HepG2 (cell line): ENCODE measurements at regions not wholly inside any gene's neighbourhood (a gene's known extent, or its start where the extent isn't known, plus 50 kb on each side); places are given as distances from the start of the nearest gene placed in this dataset.

Experiments used
- ATAC-seq: fragments of 200-7000 bp; cut with Tn5 transposase; 3 replicates; pipeline ENCODE4 v1.9.1; 2020; ENCODE audit warnings: mild to moderate bottlenecking, moderate library complexity
- BruUV-seq: library from RNA; stranded (reverse); fragments of 400-500 nt; replicated peaks from 2 replicates; lab custom pipeline; 2021; lab: Mats Ljungman, UMichigan
- CTCF ChIA-PET: fragments of 300-600 bp; formaldehyde crosslinking; extraction: SDS; loops from one replicate; lab custom pipeline; 2021; ENCODE audit warnings: low total read pairs, inconsistent platforms, low intra/inter-chr PET ratio; lab: Yijun Ruan, JAX
- POLR2A ChIA-PET: fragments of 350-600 bp; sonication (Branson Sonifier 250); formaldehyde crosslinking; loops from one replicate; lab custom pipeline; 2020; ENCODE audit warnings: antibody characterized with exemption, inconsistent platforms; lab: Yijun Ruan, JAX
- DNase-seq: peaks from one replicate; pipeline ENCODE4 v3.0.0-alpha.2; 2015; ENCODE audit warnings: low spot score
- FAIRE-seq: peaks from 3 replicates; lab custom pipeline; 2011; peaks lifted over from hg19 to GRCh38; lab: Jason Lieb, UNC
- H2AFZ ChIP-seq: one replicate; pipeline ENCODE4 v1.6.1; 2011; ENCODE audit warnings: low read length, inconsistent platforms
- H3K27ac ChIP-seq: fragments of 300-600 bp; 3 replicates; pipeline ENCODE4 v1.8.0; 2011; ENCODE audit warnings: mixed run types, mild to moderate bottlenecking, mixed read lengths, low read length, inconsistent platforms; ENCODE audit not compliant: insufficient read depth; ENCODE audit errors: extremely low read length
- H3K27me3 ChIP-seq, 2 experiments: fragments of 200-600 bp in 1 of 2; 2 replicates in 1 of 2; 3 replicates in 1 of 2; pipeline versions ENCODE4 v1.6.0 to v1.8.0; 2011; ENCODE audit warnings: low read length in 2 of 2, mild to moderate bottlenecking in 2 of 2, moderate library complexity in 2 of 2, inconsistent platforms in 1 of 2; ENCODE audit not compliant: insufficient read depth in 2 of 2, control insufficient read depth in 1 of 2
- H3K36me3 ChIP-seq, 2 experiments: fragments of 200-600 bp in 1 of 2; replicated peaks in 1 of 2; 2 replicates in 1 of 2; 3 replicates in 1 of 2; pipeline versions ENCODE4 v1.5.1 to v1.8.0; 2011; ENCODE audit warnings: low read length in 2 of 2, inconsistent platforms in 1 of 2; ENCODE audit not compliant: insufficient read depth in 2 of 2, control insufficient read depth in 1 of 2
- H3K4me1 ChIP-seq: 2 replicates; pipeline ENCODE4 v1.5.1; 2012; ENCODE audit warnings: low read length, inconsistent platforms; ENCODE audit not compliant: insufficient read depth
- H3K4me2 ChIP-seq: 2 replicates; pipeline ENCODE4 v1.6.0; 2011; ENCODE audit warnings: low read depth, low read length, inconsistent platforms
- H3K4me3 ChIP-seq, 3 experiments: fragments of 200-600 bp in 1 of 3; sonication (generic), shearing (Covaris generic) in 1 of 3; replicated peaks in 1 of 3; 2 replicates each; pipeline ENCODE4 v1.5.1; 2011 to 2016; ENCODE audit warnings: low read length in 3 of 3, inconsistent platforms in 2 of 3, low read depth in 2 of 3, mild to moderate bottlenecking in 2 of 3, control low read depth in 1 of 3, mixed read lengths in 1 of 3; ENCODE audit not compliant: insufficient read depth in 1 of 3
- H3K79me2 ChIP-seq: one replicate; pipeline ENCODE4 v1.6.1; 2011; ENCODE audit warnings: low read length, inconsistent platforms; ENCODE audit not compliant: insufficient read depth
- H3K9ac ChIP-seq: 2 replicates; pipeline ENCODE4 v1.6.0; 2011; ENCODE audit warnings: mild to moderate bottlenecking, low read depth, low read length, inconsistent platforms; ENCODE audit not compliant: insufficient read depth
- H3K9me3 ChIP-seq: 2 replicates; pipeline ENCODE4 v1.5.1; 2012; ENCODE audit warnings: mild to moderate bottlenecking, low read length
- H4K20me1 ChIP-seq: 2 replicates; pipeline ENCODE4 v1.6.0; 2011; ENCODE audit warnings: inconsistent platforms, mild to moderate bottlenecking, low read length, moderate library complexity; ENCODE audit not compliant: insufficient read depth
- PTBP1 ChIP-seq: fragments of 200-400 bp; formaldehyde crosslinking; IDR thresholded peaks from 2 replicates; pipeline ENCODE4 v1.6.1; 2018; ENCODE audit warnings: low read length, low read depth; ENCODE audit not compliant: poor library complexity, severe bottlenecking
- RFXAP ChIP-seq: sonication (generic); formaldehyde crosslinking; IDR thresholded peaks from 2 replicates; pipeline ENCODE4 v1.4.0; 2020; ENCODE audit warnings: missing genetic modification reagents, borderline replicate concordance
- STAG1 ChIP-seq: sonication (generic); formaldehyde crosslinking; IDR thresholded peaks from 2 replicates; pipeline ENCODE4 v1.4.0; 2020; ENCODE audit warnings: missing genetic modification reagents
- ZNF850 ChIP-seq: sonication (generic); formaldehyde crosslinking; conservative IDR thresholded peaks from 2 replicates; pipeline ENCODE4 v1.9.0; 2021; ENCODE audit warnings: mild to moderate bottlenecking, missing genetic modification reagents
- WGBS: methylation state at CpG from one replicate; pipeline ENCODE4 v1.1.6; 2017; ENCODE audit warnings: low lambda C conversion rate; 5-methylcytosine and 5-hydroxymethylcytosine counted together
- in situ Hi-C: cut with HindIII; loops from 2 replicates; pipeline ENCODE4 v1.10.0; 2017; ENCODE audit warnings: low pct_unique_long_range_greater_than_20kb; ENCODE audit not compliant: extremely low pct_ligation_motif_present
- intact Hi-C: fragments of 100-400 bp; cut with micrococcal nuclease; formaldehyde crosslinking; loops from one replicate; pipeline ENCODE4 v1.10.0; 2022; ENCODE audit not compliant: unreplicated experiment
- TF ChIP-seq, protein P1 (sequence below): sonication (generic); formaldehyde crosslinking; IDR thresholded peaks from 2 replicates; pipeline ENCODE4 v1.5.0; 2020; ENCODE audit warnings: mild to moderate bottlenecking, missing genetic modification reagents, moderate library complexity
- TF ChIP-seq, protein P2 (sequence below), 2 experiments: fragments of 450-650 bp in 1 of 2; sonication (generic) in 1 of 2; formaldehyde crosslinking; IDR thresholded peaks; 2 replicates each; pipeline versions ENCODE4 v1.5.0 to v1.8.0; 2020 to 2022; ENCODE audit warnings: mild to moderate bottlenecking in 1 of 2, missing genetic modification reagents in 1 of 2

DNA sequence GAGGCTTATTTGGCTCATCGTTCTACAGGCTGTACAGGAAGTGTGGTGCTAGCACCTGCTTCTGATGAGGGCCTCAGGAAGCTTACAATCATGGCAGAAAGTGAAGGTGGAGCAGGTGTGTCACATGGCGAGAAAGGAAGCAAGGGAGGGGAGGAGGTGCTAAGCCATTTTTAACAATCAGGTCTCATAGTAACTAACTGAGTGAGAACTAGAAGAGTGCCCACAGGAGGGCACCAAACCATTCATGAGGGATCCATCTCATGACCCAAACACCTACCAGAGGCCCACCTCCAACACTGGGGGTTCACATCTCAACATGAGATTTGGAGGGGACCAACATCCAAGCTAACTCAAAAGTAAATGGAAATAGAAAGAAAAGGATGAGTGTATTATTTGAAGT is 78.1 kb downstream of the CXCL12 start:
- no peaks in the 10 kb centered on the region for H3K79me2 ChIP-seq
- no peak overlapping the region for H3K27ac ChIP-seq
- H3K27me3 ChIP-seq, result no peaks in the 10 kb centered on the region
- no peak overlapping the region for H3K4me2 ChIP-seq
- ChIA-PET POLR2A (no interaction called here), CTCF (no interaction called here)
- no peak for FAIRE-seq
- BruUV-seq, result no TSS peak
- H3K4me1 ChIP-seq, result peaks cover 7% of the 10 kb centered on the region; the same call in 1 of the 2 replicates
- peak; percentile 12 for DNase-seq
- in situ Hi-C loops (no loop called here), intact Hi-C loops (no loop called here)
- WGBS, result 38% methylated on average over 2 of the region's 2 CpGs
- H3K9ac ChIP-seq, result no peak overlapping the region
- no peaks in the 10 kb centered on the region for H4K20me1 ChIP-seq
- TF ChIP-seq RFXAP (CRISPR knock-in tag) (no peak), STAG1 (CRISPR knock-in tag) (peak; percentile 51), ZNF850 (CRISPR knock-in tag) (no peak), PTBP1 (no peak)
- TF ChIP-seq, protein P1, sequence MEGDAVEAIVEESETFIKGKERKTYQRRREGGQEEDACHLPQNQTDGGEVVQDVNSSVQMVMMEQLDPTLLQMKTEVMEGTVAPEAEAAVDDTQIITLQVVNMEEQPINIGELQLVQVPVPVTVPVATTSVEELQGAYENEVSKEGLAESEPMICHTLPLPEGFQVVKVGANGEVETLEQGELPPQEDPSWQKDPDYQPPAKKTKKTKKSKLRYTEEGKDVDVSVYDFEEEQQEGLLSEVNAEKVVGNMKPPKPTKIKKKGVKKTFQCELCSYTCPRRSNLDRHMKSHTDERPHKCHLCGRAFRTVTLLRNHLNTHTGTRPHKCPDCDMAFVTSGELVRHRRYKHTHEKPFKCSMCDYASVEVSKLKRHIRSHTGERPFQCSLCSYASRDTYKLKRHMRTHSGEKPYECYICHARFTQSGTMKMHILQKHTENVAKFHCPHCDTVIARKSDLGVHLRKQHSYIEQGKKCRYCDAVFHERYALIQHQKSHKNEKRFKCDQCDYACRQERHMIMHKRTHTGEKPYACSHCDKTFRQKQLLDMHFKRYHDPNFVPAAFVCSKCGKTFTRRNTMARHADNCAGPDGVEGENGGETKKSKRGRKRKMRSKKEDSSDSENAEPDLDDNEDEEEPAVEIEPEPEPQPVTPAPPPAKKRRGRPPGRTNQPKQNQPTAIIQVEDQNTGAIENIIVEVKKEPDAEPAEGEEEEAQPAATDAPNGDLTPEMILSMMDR (CRISPR knock-in tag), result peak; percentile 46
- TF ChIP-seq, protein P2, sequence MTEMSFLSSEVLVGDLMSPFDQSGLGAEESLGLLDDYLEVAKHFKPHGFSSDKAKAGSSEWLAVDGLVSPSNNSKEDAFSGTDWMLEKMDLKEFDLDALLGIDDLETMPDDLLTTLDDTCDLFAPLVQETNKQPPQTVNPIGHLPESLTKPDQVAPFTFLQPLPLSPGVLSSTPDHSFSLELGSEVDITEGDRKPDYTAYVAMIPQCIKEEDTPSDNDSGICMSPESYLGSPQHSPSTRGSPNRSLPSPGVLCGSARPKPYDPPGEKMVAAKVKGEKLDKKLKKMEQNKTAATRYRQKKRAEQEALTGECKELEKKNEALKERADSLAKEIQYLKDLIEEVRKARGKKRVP (CRISPR knock-in tag; IDR thresholded peaks at IDR 0.05), result no peak
- H2AFZ ChIP-seq, result no peak overlapping the region
- no peaks in the 10 kb centered on the region for H3K36me3 ChIP-seq
- H3K9me3 ChIP-seq, result peaks cover 6% of the 10 kb centered on the region; the same call in 1 of the 2 replicates
- ATAC-seq, result peak; percentile 65
- no peak overlapping the region for H3K4me3 ChIP-seq
